Stomach (tissue), 4 donors: ENCODE measurements at regions not wholly inside any gene's neighbourhood (a gene's known extent, or its start where the extent isn't known, plus 50 kb on each side); places are given as distances from the start of the nearest gene placed in this dataset.

Experiments
- POLR2A ChIP-seq, 4 donors: fragments of 450-650 bp; IDR thresholded peaks; one replicate each; pipeline ENCODE4 v1.6.1; 2016; ENCODE audit warnings: antibody characterized with exemption in 4 of 4, control low read depth in 2 of 4, mild to moderate bottlenecking in 1 of 4, moderate library complexity in 1 of 4
- POLR2AphosphoS5 ChIP-seq, 3 donors: sonication (generic); formaldehyde crosslinking; IDR thresholded peaks; one replicate each; pipeline ENCODE4 v1.6.1; 2016; ENCODE audit warnings: antibody characterized with exemption in 3 of 3
- TF ChIP-seq, protein P1 (sequence below), 7 experiments: fragments of 450-650 bp in 4 of 7; fragments of 200-600 bp in 3 of 7; sonication (generic) in 3 of 7; IDR thresholded peaks; one replicate each; pipeline ENCODE4 v1.5.1; 2016 to 2019; ENCODE audit warnings: antibody characterized with exemption in 7 of 7, control low read depth in 2 of 7, mild to moderate bottlenecking in 1 of 7

DNA sequence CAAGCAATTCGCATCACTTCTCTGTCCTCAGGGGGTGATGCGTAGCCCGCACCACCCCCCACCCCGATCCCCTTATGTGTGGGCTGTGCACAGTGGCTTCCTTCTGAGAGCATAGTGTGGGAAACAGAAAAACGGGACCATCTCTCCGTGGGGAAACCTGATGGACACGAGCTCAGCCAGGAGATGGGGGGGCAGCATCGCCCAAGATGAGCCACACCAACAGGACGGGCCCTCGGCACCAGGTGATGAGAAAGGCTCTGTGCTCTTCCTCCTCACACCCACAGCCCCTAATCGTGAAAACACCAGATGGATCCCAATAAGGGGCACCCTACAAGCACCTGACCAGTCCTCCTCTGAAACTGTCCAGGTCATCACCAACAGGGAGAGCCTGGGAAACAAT lies 153.6 kb downstream of the SHANK2 start:
- no peak for TF ChIP-seq POLR2AphosphoS5 (IDR thresholded peaks at IDR 0.05)
- TF ChIP-seq POLR2A (IDR thresholded peaks at IDR 0.05), result no peak
- TF ChIP-seq, protein P1, sequence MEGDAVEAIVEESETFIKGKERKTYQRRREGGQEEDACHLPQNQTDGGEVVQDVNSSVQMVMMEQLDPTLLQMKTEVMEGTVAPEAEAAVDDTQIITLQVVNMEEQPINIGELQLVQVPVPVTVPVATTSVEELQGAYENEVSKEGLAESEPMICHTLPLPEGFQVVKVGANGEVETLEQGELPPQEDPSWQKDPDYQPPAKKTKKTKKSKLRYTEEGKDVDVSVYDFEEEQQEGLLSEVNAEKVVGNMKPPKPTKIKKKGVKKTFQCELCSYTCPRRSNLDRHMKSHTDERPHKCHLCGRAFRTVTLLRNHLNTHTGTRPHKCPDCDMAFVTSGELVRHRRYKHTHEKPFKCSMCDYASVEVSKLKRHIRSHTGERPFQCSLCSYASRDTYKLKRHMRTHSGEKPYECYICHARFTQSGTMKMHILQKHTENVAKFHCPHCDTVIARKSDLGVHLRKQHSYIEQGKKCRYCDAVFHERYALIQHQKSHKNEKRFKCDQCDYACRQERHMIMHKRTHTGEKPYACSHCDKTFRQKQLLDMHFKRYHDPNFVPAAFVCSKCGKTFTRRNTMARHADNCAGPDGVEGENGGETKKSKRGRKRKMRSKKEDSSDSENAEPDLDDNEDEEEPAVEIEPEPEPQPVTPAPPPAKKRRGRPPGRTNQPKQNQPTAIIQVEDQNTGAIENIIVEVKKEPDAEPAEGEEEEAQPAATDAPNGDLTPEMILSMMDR (IDR thresholded peaks at IDR 0.05), result no peak
